Spleen (tissue), 3 donors: ENCODE measurements at regions not wholly inside any gene's neighbourhood (a gene's known extent, or its start where the extent isn't known, plus 50 kb on each side); places are given as distances from the start of the nearest gene placed in this dataset.

ENCODE experiments used
- POLR2A ChIP-seq, 3 donors: fragments of 450-650 bp; IDR thresholded peaks; one replicate each; pipeline ENCODE4 v1.5.1; 2017; ENCODE audit warnings: antibody characterized with exemption in 3 of 3, mild to moderate bottlenecking in 1 of 3
- POLR2AphosphoS5 ChIP-seq, 3 donors: sonication (generic); formaldehyde crosslinking; IDR thresholded peaks; one replicate each; pipeline ENCODE4 v1.5.1; 2017; ENCODE audit warnings: antibody characterized with exemption in 3 of 3

DNA sequence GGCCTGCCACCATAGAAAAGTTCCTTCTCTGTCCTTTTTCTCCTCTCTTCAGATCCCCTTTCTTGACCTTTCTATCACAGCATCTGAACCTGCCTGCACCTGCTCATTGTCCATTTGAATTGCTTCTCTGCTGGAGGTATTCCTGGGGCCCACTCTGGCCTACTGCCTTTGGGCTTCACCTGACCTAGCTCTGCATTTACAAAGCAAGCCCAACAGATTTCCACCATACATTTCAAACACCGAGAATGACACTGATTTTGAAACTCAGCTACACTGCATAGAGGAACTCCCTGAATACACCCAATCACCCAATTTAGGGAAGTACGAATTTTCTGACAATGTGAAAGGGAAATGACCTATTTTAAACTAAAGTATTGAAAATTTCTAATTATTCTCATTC is 284.5 kb upstream of the USP25 start:
- TF ChIP-seq POLR2AphosphoS5 (IDR thresholded peaks at IDR 0.05) (no peak), POLR2A (IDR thresholded peaks at IDR 0.05) (no peak)
